C4-2B (cell line): ENCODE measurements at regions not wholly inside any gene's neighbourhood (a gene's known extent, or its start where the extent isn't known, plus 50 kb on each side); places are given as distances from the start of the nearest gene placed in this dataset.

Experiments used
- CTCF ChIP-seq: fragments of 450-650 bp; conservative IDR thresholded peaks from 2 replicates; pipeline ENCODE4 v1.5.1; 2017; ENCODE audit warnings: mild to moderate bottlenecking
- ZFX ChIP-seq: fragments of 450-650 bp; IDR thresholded peaks from 2 replicates; pipeline ENCODE4 v1.6.1; 2017

- no peak for TF ChIP-seq CTCF
- no peak for TF ChIP-seq ZFX
Measured at GRCh38 chr5:167412556-167412955, 878.9 kb upstream of the WWC1 start.
